ENCODE measurements at regions not wholly inside any gene's neighbourhood (a gene's known extent, or its start where the extent isn't known, plus 50 kb on each side); places are given as distances from the start of the nearest gene placed in this dataset.

DNA sequence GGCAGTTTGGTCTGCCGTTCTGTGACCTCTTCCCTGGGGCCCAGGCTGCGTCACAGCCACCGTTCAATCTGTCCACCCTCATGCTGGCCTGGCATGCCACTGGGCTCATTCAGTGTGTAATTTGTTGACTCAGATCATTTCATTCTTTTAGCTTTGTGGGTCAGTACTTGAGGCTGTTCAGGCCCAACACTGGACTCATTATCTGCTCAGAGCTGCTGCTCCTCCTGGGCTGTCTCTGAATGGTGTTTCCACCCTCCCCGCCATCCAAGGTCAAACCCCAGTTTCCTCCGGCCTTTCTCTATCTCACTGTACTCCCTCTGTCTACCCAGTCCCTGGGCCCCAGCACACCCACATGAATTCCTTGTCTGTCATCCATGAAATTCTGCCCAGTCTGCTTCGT is 152.4 kb upstream of the NCK2 start:
- DNase-seq (ENCODE audit: insufficient read length, low spot score), result no peak
- TF ChIP-seq PAX5 (IDR thresholded peaks at IDR 0.05; ENCODE audit: insufficient read depth, low read length, severe bottlenecking), result no peak
- no peak for TF ChIP-seq POLR2A (IDR thresholded peaks at IDR 0.05; ENCODE audit: low read depth, low read length)
- TF ChIP-seq POU2F2 (IDR thresholded peaks at IDR 0.05; ENCODE audit: low read depth, low read length), result no peak
- TF ChIP-seq POLR2AphosphoS5 (IDR thresholded peaks at IDR 0.05; ENCODE audit: low read depth, low read length), result no peak
- TF ChIP-seq TAF1 (IDR thresholded peaks at IDR 0.05; ENCODE audit: low read depth, low read length), result no peak
- no peak for FAIRE-seq

- no peak for TF ChIP-seq SPI1 (IDR thresholded peaks at IDR 0.05; ENCODE audit: low read depth, low read length)
- no peak for TF ChIP-seq POU2F2 (IDR thresholded peaks at IDR 0.05; ENCODE audit: low read depth, low read length)
- no peak for TF ChIP-seq PAX5 (IDR thresholded peaks at IDR 0.05; ENCODE audit: insufficient read depth, low read length, severe bottlenecking)
- no peak for TF ChIP-seq POLR2AphosphoS5 (IDR thresholded peaks at IDR 0.05; ENCODE audit: low read depth, low read length)
- TF ChIP-seq TAF1 (IDR thresholded peaks at IDR 0.05; ENCODE audit: low read depth, low read length), result no peak
- TF ChIP-seq POLR2A (IDR thresholded peaks at IDR 0.05; ENCODE audit: low read depth, low read length), result no peak
- DNase-seq (ENCODE audit: insufficient read length, low spot score), result no peak
- no peak for FAIRE-seq
These were observed 153.7 kb upstream of the NCK2 start for GRCh38 chr2:105590780-105591660.

DNA sequence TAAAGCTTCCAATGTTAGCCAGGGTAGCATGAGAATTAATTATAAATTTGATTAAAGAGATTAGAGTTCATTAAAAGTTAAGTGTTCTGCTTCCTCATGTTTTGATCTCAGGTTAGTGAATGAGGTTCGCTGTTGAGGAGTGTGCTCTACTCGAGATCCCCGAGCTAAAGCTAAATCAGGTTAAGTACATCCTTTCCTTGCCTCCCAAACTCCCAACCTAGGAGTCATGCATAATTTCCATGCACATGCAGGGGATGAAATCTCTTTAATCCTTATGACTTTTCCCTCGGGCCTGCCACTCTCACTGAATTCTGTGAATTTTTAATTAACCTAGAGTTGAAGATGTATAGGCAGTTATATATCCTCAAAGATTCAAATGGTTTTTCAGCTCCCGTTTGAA is 156.1 kb upstream of the NCK2 start:
- no peak for DNase-seq (ENCODE audit: insufficient read length, low spot score)
- no peak for FAIRE-seq
- TF ChIP-seq TAF1 (IDR thresholded peaks at IDR 0.05; ENCODE audit: low read depth, low read length) (no peak), POU2F2 (IDR thresholded peaks at IDR 0.05; ENCODE audit: low read depth, low read length) (no peak), POLR2A (IDR thresholded peaks at IDR 0.05; ENCODE audit: low read depth, low read length) (no peak), SPI1 (IDR thresholded peaks at IDR 0.05; ENCODE audit: low read depth, low read length) (no peak), PAX5 (IDR thresholded peaks at IDR 0.05; ENCODE audit: insufficient read depth, low read length, severe bottlenecking) (no peak), POLR2AphosphoS5 (IDR thresholded peaks at IDR 0.05; ENCODE audit: low read depth, low read length) (no peak)

DNA sequence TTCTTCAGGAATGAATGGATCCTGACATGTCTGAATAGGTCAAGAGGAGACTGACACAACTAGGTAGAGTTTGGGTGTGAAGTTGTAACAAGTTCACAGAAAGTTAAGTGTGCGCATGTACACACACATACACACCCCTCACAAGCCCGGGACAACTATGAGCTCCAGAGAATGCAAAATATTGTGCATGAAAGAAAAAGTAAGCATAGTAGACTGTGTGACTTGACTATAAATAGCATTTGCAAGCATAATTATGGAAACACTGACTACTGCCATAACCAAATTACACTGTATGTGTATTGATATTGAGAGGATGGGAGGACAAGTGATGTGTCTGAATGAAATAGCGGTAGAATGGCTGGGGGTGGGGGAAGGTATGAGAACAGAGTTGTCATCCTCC is 157.1 kb upstream of the NCK2 start:
- no peak for DNase-seq (ENCODE audit: insufficient read length, low spot score)
- FAIRE-seq, result no peak
- TF ChIP-seq POLR2A (IDR thresholded peaks at IDR 0.05; ENCODE audit: low read depth, low read length), result no peak
- TF ChIP-seq POU2F2 (IDR thresholded peaks at IDR 0.05; ENCODE audit: low read depth, low read length), result no peak
- TF ChIP-seq TAF1 (IDR thresholded peaks at IDR 0.05; ENCODE audit: low read depth, low read length), result no peak
- no peak for TF ChIP-seq PAX5 (IDR thresholded peaks at IDR 0.05; ENCODE audit: insufficient read depth, low read length, severe bottlenecking)
- no peak for TF ChIP-seq SPI1 (IDR thresholded peaks at IDR 0.05; ENCODE audit: low read depth, low read length)
- TF ChIP-seq POLR2AphosphoS5 (IDR thresholded peaks at IDR 0.05; ENCODE audit: low read depth, low read length), result no peak

DNA sequence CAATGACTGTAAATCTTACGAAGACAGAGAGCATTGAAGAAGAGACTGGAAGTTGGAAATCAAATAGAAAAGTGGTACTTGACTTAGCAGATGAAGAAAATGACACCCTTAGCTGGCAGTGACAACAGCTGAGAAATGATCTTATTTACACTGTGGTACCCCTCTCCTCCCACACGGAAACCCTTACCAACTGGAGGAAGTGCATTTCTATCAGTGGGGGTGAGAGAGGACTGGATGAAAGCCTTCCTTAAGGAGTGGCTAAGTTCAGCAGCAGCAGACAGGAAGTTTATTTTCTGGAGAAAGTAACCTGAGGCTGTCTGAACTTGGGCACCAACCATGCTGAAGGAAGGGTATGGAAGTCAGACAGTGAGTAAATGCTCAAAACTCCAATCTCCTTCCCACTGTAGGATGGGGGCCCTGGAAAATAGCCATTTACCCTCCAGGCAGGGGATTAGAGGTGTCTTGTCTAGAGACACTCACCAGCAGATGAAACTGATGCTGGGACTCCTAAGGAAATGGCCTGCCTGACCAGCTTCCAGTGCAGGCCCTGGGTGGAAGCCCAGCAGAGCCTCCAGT is 160.2 kb upstream of the NCK2 start:
- FAIRE-seq (no peak), DNase-seq (ENCODE audit: insufficient read length, low spot score) (no peak)
- TF ChIP-seq POU2F2 (IDR thresholded peaks at IDR 0.05; ENCODE audit: low read depth, low read length) (no peak), POLR2A (IDR thresholded peaks at IDR 0.05; ENCODE audit: low read depth, low read length) (no peak), SPI1 (IDR thresholded peaks at IDR 0.05; ENCODE audit: low read depth, low read length) (no peak), PAX5 (IDR thresholded peaks at IDR 0.05; ENCODE audit: insufficient read depth, low read length, severe bottlenecking) (no peak), TAF1 (IDR thresholded peaks at IDR 0.05; ENCODE audit: low read depth, low read length) (no peak), POLR2AphosphoS5 (IDR thresholded peaks at IDR 0.05; ENCODE audit: low read depth, low read length) (no peak)

- no peak for DNase-seq (ENCODE audit: insufficient read length, low spot score)
- TF ChIP-seq POLR2AphosphoS5 (IDR thresholded peaks at IDR 0.05; ENCODE audit: low read depth, low read length) (no peak), SPI1 (IDR thresholded peaks at IDR 0.05; ENCODE audit: low read depth, low read length) (no peak), POU2F2 (IDR thresholded peaks at IDR 0.05; ENCODE audit: low read depth, low read length) (no peak), PAX5 (IDR thresholded peaks at IDR 0.05; ENCODE audit: insufficient read depth, low read length, severe bottlenecking) (no peak)
- FAIRE-seq, result no peak
These were observed 161.6 kb upstream of the NCK2 start for GRCh38 chr2:105582952-105583660.

- DNase-seq (ENCODE audit: insufficient read length, low spot score), result no peak
- TF ChIP-seq POLR2A (IDR thresholded peaks at IDR 0.05; ENCODE audit: low read depth, low read length) (no peak), TAF1 (IDR thresholded peaks at IDR 0.05; ENCODE audit: low read depth, low read length) (no peak), SPI1 (IDR thresholded peaks at IDR 0.05; ENCODE audit: low read depth, low read length) (no peak), POLR2AphosphoS5 (IDR thresholded peaks at IDR 0.05; ENCODE audit: low read depth, low read length) (no peak), POU2F2 (IDR thresholded peaks at IDR 0.05; ENCODE audit: low read depth, low read length) (no peak), PAX5 (IDR thresholded peaks at IDR 0.05; ENCODE audit: insufficient read depth, low read length, severe bottlenecking) (no peak)
- FAIRE-seq, result no peak
These were observed 163.2 kb upstream of the NCK2 start for GRCh38 chr2:105581555-105581944.

DNA sequence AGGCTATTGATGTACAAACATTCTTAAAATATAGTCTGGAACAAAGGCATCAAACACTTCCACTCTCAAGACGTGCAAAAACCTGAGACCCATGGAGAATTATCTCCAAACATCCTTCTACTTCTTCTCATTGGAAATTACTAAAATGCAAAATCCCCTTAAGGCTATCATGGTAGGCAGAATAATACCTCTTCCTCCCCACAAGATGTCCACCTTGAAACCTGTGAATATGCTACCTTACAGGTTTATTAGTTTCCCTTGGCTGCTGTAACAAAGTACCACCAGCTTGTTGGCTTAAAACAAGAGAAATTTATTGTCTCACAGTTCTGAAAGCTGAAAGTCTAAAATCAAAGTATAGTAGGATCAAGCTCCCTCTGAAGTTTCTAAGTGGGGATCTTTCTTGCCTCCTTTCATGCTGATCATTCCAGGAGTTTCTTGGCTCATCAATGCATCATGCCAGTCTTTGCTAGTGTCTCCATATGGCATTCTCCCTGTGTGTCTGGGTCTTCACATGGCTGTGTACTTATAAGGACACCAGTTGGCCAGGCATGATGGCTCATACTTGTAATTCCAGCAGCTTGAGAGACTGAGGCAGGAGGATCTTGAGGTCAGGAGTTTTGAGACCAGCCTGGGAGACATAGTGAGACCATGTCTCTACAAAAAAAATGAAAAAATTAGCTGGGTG is 163.7 kb upstream of the NCK2 start:
- FAIRE-seq (no peak), DNase-seq (ENCODE audit: insufficient read length, low spot score) (no peak)
- TF ChIP-seq POLR2A (IDR thresholded peaks at IDR 0.05; ENCODE audit: low read depth, low read length) (no peak), SPI1 (IDR thresholded peaks at IDR 0.05; ENCODE audit: low read depth, low read length) (no peak), TAF1 (IDR thresholded peaks at IDR 0.05; ENCODE audit: low read depth, low read length) (no peak), PAX5 (IDR thresholded peaks at IDR 0.05; ENCODE audit: insufficient read depth, low read length, severe bottlenecking) (no peak), POU2F2 (IDR thresholded peaks at IDR 0.05; ENCODE audit: low read depth, low read length) (no peak), POLR2AphosphoS5 (IDR thresholded peaks at IDR 0.05; ENCODE audit: low read depth, low read length) (no peak)

DNA sequence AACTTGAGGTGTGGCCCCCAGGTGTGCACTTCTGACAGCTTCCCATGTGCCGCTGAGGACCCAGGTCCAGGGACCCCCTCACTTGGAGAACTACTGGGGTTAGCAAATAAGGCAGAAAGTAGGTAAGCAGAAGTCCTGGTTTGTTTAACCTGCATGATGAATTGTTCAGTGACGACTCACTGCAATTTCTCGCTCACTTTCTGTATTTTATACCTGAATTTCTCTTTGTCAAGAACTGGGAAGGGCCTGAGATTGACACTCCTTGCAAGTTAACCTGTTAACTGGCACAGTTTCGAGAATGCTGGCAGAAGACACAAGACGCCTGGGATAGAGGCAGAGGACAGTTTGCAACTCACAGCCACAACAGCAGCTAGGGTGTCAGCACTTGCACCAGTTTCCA is 164.5 kb upstream of the NCK2 start:
- no peak for TF ChIP-seq PAX5 (IDR thresholded peaks at IDR 0.05; ENCODE audit: insufficient read depth, low read length, severe bottlenecking)
- no peak for TF ChIP-seq POU2F2 (IDR thresholded peaks at IDR 0.05; ENCODE audit: low read depth, low read length)
- TF ChIP-seq TAF1 (IDR thresholded peaks at IDR 0.05; ENCODE audit: low read depth, low read length), result no peak
- no peak for TF ChIP-seq POLR2AphosphoS5 (IDR thresholded peaks at IDR 0.05; ENCODE audit: low read depth, low read length)
- no peak for TF ChIP-seq SPI1 (IDR thresholded peaks at IDR 0.05; ENCODE audit: low read depth, low read length)
- no peak for TF ChIP-seq POLR2A (IDR thresholded peaks at IDR 0.05; ENCODE audit: low read depth, low read length)
- DNase-seq (ENCODE audit: insufficient read length, low spot score) (no peak), FAIRE-seq (no peak)
